B cell (primary cell): ENCODE measurements at regions not wholly inside any gene's neighbourhood (a gene's known extent, or its start where the extent isn't known, plus 50 kb on each side); places are given as distances from the start of the nearest gene placed in this dataset.

ENCODE experiments used
- ATAC-seq: fragments of 200-7000 bp; cut with Tn5 transposase; one replicate; pipeline ENCODE4 v1.10.0; 2021; ENCODE audit warnings: low read depth, mild to moderate bottlenecking, moderate number of reproducible peaks, moderate library complexity
- CTCF ChIA-PET: fragments of 350-600 bp; sonication (Branson Sonifier 250); formaldehyde crosslinking; loops from one replicate; lab custom pipeline; 2021; ENCODE audit warnings: antibody characterized with exemption, inconsistent platforms; lab: Charles Lee
- POLR2A ChIA-PET: fragments of 350-600 bp; sonication (Branson Sonifier 250); formaldehyde crosslinking; loops from one replicate; lab custom pipeline; 2021; ENCODE audit warnings: antibody characterized with exemption; lab: Charles Lee
- DNase-seq: peaks from one replicate; pipeline ENCODE4 v3.0.0; 2013
- H2AFZ ChIP-seq: 2 replicates; pipeline ENCODE4 v1.6.1; 2012; ENCODE audit warnings: mild to moderate bottlenecking, low read depth, low read length; ENCODE audit not compliant: insufficient read depth, poor library complexity, severe bottlenecking
- H3K27ac ChIP-seq, 2 donors: 1 replicate in 1 of 2; 2 replicates in 1 of 2; pipeline ENCODE4 v1.5.1; 2012 to 2013; ENCODE audit warnings: low read length in 2 of 2, mild to moderate bottlenecking in 2 of 2, moderate library complexity in 1 of 2
- H3K27me3 ChIP-seq, 4 experiments: fragments of 200-600 bp in 1 of 4; sonication (generic) in 1 of 4; replicated peaks in 1 of 4; 1 replicate in 2 of 4; 2 replicates in 2 of 4; pipeline versions ENCODE4 v1.6.1 to v1.7.0; 2013 to 2016; ENCODE audit warnings: low read length in 3 of 4, mild to moderate bottlenecking in 2 of 4, mixed read lengths in 1 of 4, moderate library complexity in 1 of 4; ENCODE audit not compliant: insufficient read depth in 4 of 4, control insufficient read depth in 3 of 4; ENCODE audit errors: control extremely low read depth in 1 of 4
- H3K36me3 ChIP-seq, 2 experiments: replicated peaks in 1 of 2; 1 replicate in 1 of 2; 2 replicates in 1 of 2; pipeline versions ENCODE4 v1.6.1 to v1.7.1; 2013; ENCODE audit warnings: low read length in 1 of 2; ENCODE audit not compliant: insufficient read depth in 2 of 2, control insufficient read depth in 1 of 2; ENCODE audit errors: control extremely low read depth in 1 of 2, extremely low read depth in 1 of 2
- H3K4me1 ChIP-seq, 2 donors: fragments of 200-600 bp in 1 of 2; sonication (generic) in 1 of 2; 1 replicate in 1 of 2; 2 replicates in 1 of 2; pipeline versions ENCODE4 v1.5.1 to v1.6.1; 2013 to 2017; ENCODE audit warnings: low read length in 2 of 2; ENCODE audit not compliant: control insufficient read depth in 2 of 2, insufficient read depth in 2 of 2
- H3K4me2 ChIP-seq: replicated peaks from 2 replicates; pipeline ENCODE3; 2012; ENCODE audit warnings: mild to moderate bottlenecking, low read depth, low read length; ENCODE audit not compliant: poor library complexity, severe bottlenecking
- H3K4me3 ChIP-seq, 5 experiments: fragments of 200-600 bp in 1 of 5; sonication (generic) in 1 of 5; 1 replicate in 3 of 5; 2 replicates in 2 of 5; pipeline versions ENCODE4 v1.5.1 to v1.7.0; 2011 to 2016; ENCODE audit warnings: low read length in 4 of 5, mild to moderate bottlenecking in 4 of 5, low read depth in 2 of 5, control low read depth in 1 of 5, moderate library complexity in 1 of 5; ENCODE audit not compliant: insufficient read depth in 1 of 5; ENCODE audit errors: control extremely low read depth in 1 of 5, extremely low read depth in 1 of 5
- H3K79me2 ChIP-seq: fragments of 200-600 bp; sonication (generic); one replicate; pipeline ENCODE4 v1.6.0; 2016; ENCODE audit warnings: low read length; ENCODE audit not compliant: control insufficient read depth, insufficient read depth
- H3K9ac ChIP-seq: fragments of 200-600 bp; sonication (generic); 2 replicates; pipeline ENCODE4 v1.6.1; 2017; ENCODE audit warnings: mild to moderate bottlenecking, low read length, moderate library complexity
- H3K9me3 ChIP-seq, 3 donors: one replicate each; pipeline versions ENCODE4 v1.6.1 to v1.7.1; 2013; ENCODE audit warnings: low read length in 2 of 3; ENCODE audit not compliant: control insufficient read depth in 2 of 3, insufficient read depth in 1 of 3; ENCODE audit errors: control extremely low read depth in 1 of 3
- H4K20me1 ChIP-seq: 2 replicates; pipeline ENCODE4 v1.6.0; 2012; ENCODE audit warnings: mild to moderate bottlenecking, low read length; ENCODE audit not compliant: insufficient read depth, control insufficient read depth, poor library complexity, severe bottlenecking
- H3K27ac Mint-ChIP-seq: one replicate; pipeline ENCODE4 v1.8.0; 2021; ENCODE audit warnings: mixed read lengths
- H3K27me3 Mint-ChIP-seq: one replicate; pipeline ENCODE4 v1.8.0; 2021; ENCODE audit warnings: mixed read lengths
- H3K4me1 Mint-ChIP-seq: one replicate; pipeline ENCODE4 v1.8.0; 2021; ENCODE audit warnings: mixed read lengths
- H3K4me3 Mint-ChIP-seq: one replicate; pipeline ENCODE4 v1.8.0; 2021; ENCODE audit warnings: mixed read lengths
- H3K9me3 Mint-ChIP-seq: one replicate; pipeline ENCODE4 v1.8.0; 2022; ENCODE audit warnings: mixed read lengths; ENCODE audit not compliant: insufficient read depth
- EZH2 ChIP-seq: IDR thresholded peaks from 2 replicates; pipeline ENCODE4 v1.6.1; 2012; ENCODE audit warnings: borderline replicate concordance, low read depth, mild to moderate bottlenecking, moderate library complexity, low read length; ENCODE audit not compliant: insufficient read depth, poor library complexity, severe bottlenecking
- WGBS: methylation state at CpG from one replicate; pipeline ENCODE4 v1.1.5; 2013; ENCODE audit warnings: missing lambda C conversion rate; ENCODE audit not compliant: insufficient coverage; 5-methylcytosine and 5-hydroxymethylcytosine counted together
- intact Hi-C: fragments of 100-400 bp; cut with micrococcal nuclease; formaldehyde crosslinking; loops from one replicate; pipeline ENCODE4 v1.10.0; 2022
- TF ChIP-seq, protein P1 (sequence below): fragments of 200-600 bp; IDR thresholded peaks from one replicate; pipeline ENCODE4 v1.8.0; 2022; ENCODE audit warnings: antibody characterized with exemption, mild to moderate bottlenecking

DNA sequence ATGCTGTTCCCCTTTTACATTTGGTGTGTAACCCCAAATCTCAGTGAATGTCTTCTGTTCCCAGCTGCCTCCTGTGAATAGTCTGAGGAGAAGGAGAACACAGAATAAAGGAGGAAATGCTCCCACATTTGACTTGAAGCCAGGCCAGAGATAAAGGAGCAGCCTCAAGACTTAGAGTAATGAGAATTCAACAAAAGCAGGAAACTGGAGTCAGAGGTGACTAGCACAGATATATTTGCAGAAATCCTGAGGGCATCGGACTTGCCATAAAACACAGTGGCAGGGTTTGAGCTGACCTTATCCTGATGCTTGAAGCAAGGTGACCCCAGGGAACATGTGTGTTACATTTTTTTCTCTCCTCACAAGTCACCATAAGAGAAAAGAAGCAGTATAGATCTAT lies 291.4 kb upstream of the RND3 start:
- no peak overlapping the region for H2AFZ ChIP-seq
- no peak overlapping the region for H3K4me3 Mint-ChIP-seq
- no peak overlapping the region for H3K27ac ChIP-seq
- DNase-seq (no peak), ATAC-seq (no peak)
- ChIA-PET POLR2A (no interaction called here), CTCF (no interaction called here)
- no peak overlapping the region for H3K4me2 ChIP-seq
- no peaks in the 10 kb centered on the region for H3K9me3 ChIP-seq
- H3K27ac Mint-ChIP-seq: no peak overlapping the region
- H3K27me3 ChIP-seq: no peaks in the 10 kb centered on the region
- H3K79me2 ChIP-seq: no peaks in the 10 kb centered on the region
- TF ChIP-seq, protein P1, sequence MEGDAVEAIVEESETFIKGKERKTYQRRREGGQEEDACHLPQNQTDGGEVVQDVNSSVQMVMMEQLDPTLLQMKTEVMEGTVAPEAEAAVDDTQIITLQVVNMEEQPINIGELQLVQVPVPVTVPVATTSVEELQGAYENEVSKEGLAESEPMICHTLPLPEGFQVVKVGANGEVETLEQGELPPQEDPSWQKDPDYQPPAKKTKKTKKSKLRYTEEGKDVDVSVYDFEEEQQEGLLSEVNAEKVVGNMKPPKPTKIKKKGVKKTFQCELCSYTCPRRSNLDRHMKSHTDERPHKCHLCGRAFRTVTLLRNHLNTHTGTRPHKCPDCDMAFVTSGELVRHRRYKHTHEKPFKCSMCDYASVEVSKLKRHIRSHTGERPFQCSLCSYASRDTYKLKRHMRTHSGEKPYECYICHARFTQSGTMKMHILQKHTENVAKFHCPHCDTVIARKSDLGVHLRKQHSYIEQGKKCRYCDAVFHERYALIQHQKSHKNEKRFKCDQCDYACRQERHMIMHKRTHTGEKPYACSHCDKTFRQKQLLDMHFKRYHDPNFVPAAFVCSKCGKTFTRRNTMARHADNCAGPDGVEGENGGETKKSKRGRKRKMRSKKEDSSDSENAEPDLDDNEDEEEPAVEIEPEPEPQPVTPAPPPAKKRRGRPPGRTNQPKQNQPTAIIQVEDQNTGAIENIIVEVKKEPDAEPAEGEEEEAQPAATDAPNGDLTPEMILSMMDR: no peak
- TF ChIP-seq EZH2: no peak
- H4K20me1 ChIP-seq: no peaks in the 10 kb centered on the region
- no peaks in the 10 kb centered on the region for H3K27me3 Mint-ChIP-seq
- H3K4me3 ChIP-seq: no peak overlapping the region
- no peak overlapping the region for H3K9ac ChIP-seq
- no peaks in the 10 kb centered on the region for H3K4me1 ChIP-seq
- H3K9me3 Mint-ChIP-seq: no peaks in the 10 kb centered on the region
- no peaks in the 10 kb centered on the region for H3K36me3 ChIP-seq
- 67% methylated on average over 1 of the region's 1 CpG for WGBS
- H3K4me1 Mint-ChIP-seq: no peaks in the 10 kb centered on the region
- intact Hi-C loops: no loop called here

DNA sequence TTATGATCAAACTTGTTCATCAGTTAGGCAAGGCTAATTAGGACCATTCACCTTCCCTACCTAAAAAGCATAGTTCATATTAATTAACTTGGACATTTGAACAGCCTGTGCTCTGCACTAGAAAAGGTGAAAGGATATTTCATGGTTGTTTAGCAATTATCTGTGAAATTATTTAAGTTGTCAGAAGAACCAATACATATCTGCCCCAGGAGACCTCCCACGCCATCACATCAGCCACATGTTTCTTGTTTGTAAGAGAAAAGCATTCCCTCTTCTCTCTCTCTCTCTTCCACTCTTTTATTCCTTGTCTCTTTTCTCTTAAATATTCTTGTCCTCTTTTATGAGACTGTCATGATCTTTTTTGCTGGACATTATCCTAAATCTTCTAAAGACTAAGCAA lies 282.0 kb upstream of the RND3 start:
- ATAC-seq (no peak), DNase-seq (no peak)
- Histone ChIP-seq H3K9ac (no peak overlapping the region), H3K36me3 (no peaks in the 10 kb centered on the region), H3K27me3 (no peaks in the 10 kb centered on the region), H3K4me2 (no peak overlapping the region), H3K4me1 (no peaks in the 10 kb centered on the region), H2AFZ (no peak overlapping the region), H4K20me1 (no peaks in the 10 kb centered on the region), H3K9me3 (no peaks in the 10 kb centered on the region), H3K79me2 (no peaks in the 10 kb centered on the region), H3K4me3 (no peak overlapping the region), H3K27ac (no peak overlapping the region)
- Mint-ChIP-seq H3K4me1 (no peaks in the 10 kb centered on the region), H3K27ac (no peak overlapping the region), H3K4me3 (no peak overlapping the region), H3K27me3 (no peaks in the 10 kb centered on the region), H3K9me3 (no peaks in the 10 kb centered on the region)
- ChIA-PET POLR2A (no interaction called here), CTCF (no interaction called here)
- no CpG with 5 or more reads among the region's 1 CpG for WGBS
- TF ChIP-seq, protein P1: no peak
- TF ChIP-seq EZH2: no peak
- intact Hi-C loops: no loop called here
